HG02763 (cell line): ENCODE measurements at regions not wholly inside any gene's neighbourhood (a gene's known extent, or its start where the extent isn't known, plus 50 kb on each side); places are given as distances from the start of the nearest gene placed in this dataset.

Experiments used
- ATAC-seq: cut with Tn5 transposase; IDR thresholded peaks from one replicate; pipeline ENCODE4 v1.9.1; 2021; ENCODE audit warnings: mild to moderate bottlenecking, moderate library complexity; ENCODE audit not compliant: unreplicated experiment

GRCh38 chr11:42255906-42256305, 796.5 kb upstream of the LRRC4C start:
- no peak for ATAC-seq

GRCh38 chr11:42257534-42257933, 798.1 kb upstream of the LRRC4C start:
- no peak for ATAC-seq

- no peak for ATAC-seq
Observed at GRCh38 chr11:42265072-42265471, 805.6 kb upstream of the LRRC4C start.

GRCh38 chr11:42271306-42271705, 811.9 kb upstream of the LRRC4C start:
- ATAC-seq: no peak

GRCh38 chr11:42273977-42274376, 814.5 kb upstream of the LRRC4C start:
- no peak for ATAC-seq

GRCh38 chr11:42296910-42297309, 837.5 kb upstream of the LRRC4C start:
- no peak for ATAC-seq

GRCh38 chr11:42299780-42300179, 840.3 kb upstream of the LRRC4C start:
- ATAC-seq: no peak

GRCh38 chr11:42301777-42302176, 842.3 kb upstream of the LRRC4C start:
- no peak for ATAC-seq

GRCh38 chr11:42311514-42311913, 852.1 kb upstream of the LRRC4C start:
- ATAC-seq: no peak

- ATAC-seq: no peak
Observed at GRCh38 chr11:42311944-42312343, 852.5 kb upstream of the LRRC4C start.

- ATAC-seq: no peak
Observed at GRCh38 chr11:42315267-42315666, 855.8 kb upstream of the LRRC4C start.

- no peak for ATAC-seq
Observed at GRCh38 chr11:42315846-42316245, 856.4 kb upstream of the LRRC4C start.

- no peak for ATAC-seq
Observed at GRCh38 chr11:42319921-42320320, 860.5 kb upstream of the LRRC4C start.

GRCh38 chr11:42329929-42330565, 870.6 kb upstream of the LRRC4C start:
- no peak for ATAC-seq

GRCh38 chr11:42337786-42338455, 878.5 kb upstream of the LRRC4C start:
- ATAC-seq: no peak

- no peak for ATAC-seq
Observed at GRCh38 chr11:42344204-42344792, 884.8 kb upstream of the LRRC4C start.

GRCh38 chr11:42345933-42346332, 886.5 kb upstream of the LRRC4C start:
- no peak for ATAC-seq

GRCh38 chr11:42363701-42364100, 904.2 kb upstream of the LRRC4C start:
- ATAC-seq: no peak

- ATAC-seq: no peak
Observed at GRCh38 chr11:42390116-42390515, 921.7 kb upstream of the API5 start.

- no peak for ATAC-seq
Observed at GRCh38 chr11:42397483-42397882, 914.3 kb upstream of the API5 start.

GRCh38 chr11:42407341-42407740, 904.5 kb upstream of the API5 start:
- no peak for ATAC-seq

GRCh38 chr11:42410251-42410955, 901.4 kb upstream of the API5 start:
- ATAC-seq: no peak
